PC-9 (cell line): ENCODE measurements at regions not wholly inside any gene's neighbourhood (a gene's known extent, or its start where the extent isn't known, plus 50 kb on each side); places are given as distances from the start of the nearest gene placed in this dataset.

Source experiments
- BruUV-seq: library from RNA; stranded (reverse); fragments of 400-500 nt; replicated peaks from 2 replicates; lab custom pipeline; 2021; lab: Mats Ljungman, UMichigan
- CTCF ChIA-PET: fragments of 300-600 bp; sonication (Branson Sonifier 250); formaldehyde crosslinking; loops from one replicate; lab custom pipeline; 2022; ENCODE audit warnings: antibody characterized with exemption; lab: Charles Lee
- POLR2A ChIA-PET: fragments of 300-600 bp; sonication (Branson Sonifier 250); formaldehyde crosslinking; loops from one replicate; lab custom pipeline; 2022; ENCODE audit warnings: antibody characterized with exemption; ENCODE audit not compliant: unreplicated experiment; lab: Charles Lee
- DNase-seq, 2 experiments: peaks; one replicate each; pipeline versions ENCODE4 v3.0.0 to v3.0.0-alpha.2; 2015 to 2022; ENCODE audit warnings: mixed read lengths in 1 of 2
- H2AFZ ChIP-seq: fragments of 200-600 bp; sonication (generic); 2 replicates; pipeline ENCODE4 v1.8.1; 2017; ENCODE audit warnings: antibody characterized with exemption
- H3F3A ChIP-seq: fragments of 200-600 bp; sonication (generic); 2 replicates; pipeline ENCODE4 v1.8.1; 2017; ENCODE audit warnings: antibody characterized with exemption, mild to moderate bottlenecking, low read depth; ENCODE audit not compliant: insufficient read depth
- H3K27ac ChIP-seq: fragments of 200-600 bp; sonication (generic); 2 replicates; pipeline ENCODE4 v1.6.1; 2016; ENCODE audit warnings: mixed run types
- H3K27me3 ChIP-seq: fragments of 200-600 bp; sonication (generic); 2 replicates; pipeline ENCODE4 v1.6.1; 2016; ENCODE audit warnings: low read depth, mixed run types; ENCODE audit not compliant: insufficient read depth
- H3K36me3 ChIP-seq: fragments of 200-600 bp; sonication (generic); 2 replicates; pipeline ENCODE4 v1.6.1; 2016; ENCODE audit warnings: low read depth, mixed run types
- H3K4me1 ChIP-seq: fragments of 200-600 bp; sonication (generic); replicated peaks from 2 replicates; pipeline ENCODE4 v1.6.1; 2016; ENCODE audit warnings: mixed run types; ENCODE audit not compliant: insufficient read depth
- H3K4me2 ChIP-seq: fragments of 200-600 bp; sonication (generic); 2 replicates; pipeline ENCODE4 v1.6.1; 2017; ENCODE audit warnings: mixed run types
- H3K4me3 ChIP-seq: fragments of 200-600 bp; sonication (generic); 2 replicates; pipeline ENCODE4 v1.6.1; 2016; ENCODE audit warnings: mixed run types
- H3K79me2 ChIP-seq: fragments of 200-600 bp; sonication (generic); 2 replicates; pipeline ENCODE4 v1.6.1; 2017; ENCODE audit warnings: low read depth, mixed run types
- H3K9me2 ChIP-seq: fragments of 200-600 bp; sonication (generic); 2 replicates; pipeline ENCODE4 v1.8.1; 2017; ENCODE audit warnings: mild to moderate bottlenecking; ENCODE audit not compliant: insufficient read depth
- H3K9me3 ChIP-seq: fragments of 200-600 bp; sonication (generic); 2 replicates; pipeline ENCODE4 v1.8.1; 2016; ENCODE audit warnings: low read depth; ENCODE audit not compliant: insufficient read depth
- H4K20me1 ChIP-seq: fragments of 200-600 bp; sonication (generic); 2 replicates; pipeline ENCODE4 v1.8.1; 2017; ENCODE audit not compliant: insufficient read depth
- EZH2 ChIP-seq: fragments of 200-600 bp; sonication (generic); IDR thresholded peaks from 2 replicates; pipeline ENCODE4 v1.8.0; 2017; ENCODE audit warnings: antibody characterized with exemption, low read depth
- intact Hi-C: fragments of 100-400 bp; cut with micrococcal nuclease; formaldehyde crosslinking; loops from one replicate; pipeline ENCODE4 v1.10.0; 2022; ENCODE audit not compliant: unreplicated experiment
- TF ChIP-seq, protein P1 (sequence below): fragments of 200-600 bp; sonication (generic); conservative IDR thresholded peaks from 2 replicates; pipeline ENCODE4 v1.6.1; 2017; ENCODE audit warnings: mixed run types, antibody characterized with exemption, mild to moderate bottlenecking, moderate library complexity

DNA sequence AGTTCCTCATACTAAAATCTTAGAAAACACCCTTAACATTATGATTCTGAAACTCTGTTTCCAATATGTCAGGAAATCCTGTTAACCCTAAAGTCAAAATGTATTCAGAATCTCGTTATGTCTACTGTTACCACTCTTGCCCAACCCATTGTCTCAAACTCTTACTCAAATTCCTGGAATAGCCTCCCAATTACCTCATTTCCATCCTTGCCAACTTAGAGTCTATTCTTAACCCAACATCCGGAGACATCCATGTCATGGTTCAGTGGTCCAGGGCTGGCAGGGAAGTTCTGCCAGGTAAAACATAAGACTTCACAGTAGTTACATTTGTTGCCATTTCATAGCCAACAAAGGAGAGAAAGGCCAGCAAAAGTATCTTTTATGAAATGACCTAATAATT is 593.9 kb downstream of the PYDC2 start:
- no peak for DNase-seq
- H3K27ac ChIP-seq = no peak overlapping the region

DNA sequence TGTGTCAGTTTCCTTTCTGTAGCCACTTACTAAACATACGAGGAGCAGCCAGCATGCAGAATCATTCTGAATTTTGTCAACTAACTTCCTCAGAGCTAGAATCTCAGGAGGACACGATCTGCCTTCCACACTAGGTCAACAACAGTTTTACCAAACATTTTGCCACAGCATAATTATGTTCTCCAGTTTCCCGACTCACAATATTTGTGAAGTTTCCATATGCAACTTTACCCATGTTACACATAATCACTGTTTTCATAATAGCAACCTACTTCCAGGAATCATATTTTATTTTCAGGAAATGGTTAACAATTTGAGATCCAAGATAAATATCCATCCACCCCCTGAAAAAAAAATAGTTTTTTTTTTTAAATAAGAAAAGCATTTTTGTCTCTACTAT is 595.0 kb downstream of the PYDC2 start:
- no TSS peak for BruUV-seq
- ChIA-PET CTCF (no interaction called here), POLR2A (no interaction called here)
- Histone ChIP-seq H3K4me2 (no peak overlapping the region), H3K9me2 (no peaks in the 10 kb centered on the region), H3K27me3 (no peaks in the 10 kb centered on the region), H3K27ac (no peak overlapping the region), H3K79me2 (no peaks in the 10 kb centered on the region), H4K20me1 (no peaks in the 10 kb centered on the region), H3K4me3 (no peak overlapping the region), H3K36me3 (no peaks in the 10 kb centered on the region), H3K9me3 (no peaks in the 10 kb centered on the region), H3F3A (no peaks in the 10 kb centered on the region), H3K4me1 (no peaks in the 10 kb centered on the region), H2AFZ (no peak overlapping the region)
- no peak for DNase-seq
- TF ChIP-seq, protein P1, sequence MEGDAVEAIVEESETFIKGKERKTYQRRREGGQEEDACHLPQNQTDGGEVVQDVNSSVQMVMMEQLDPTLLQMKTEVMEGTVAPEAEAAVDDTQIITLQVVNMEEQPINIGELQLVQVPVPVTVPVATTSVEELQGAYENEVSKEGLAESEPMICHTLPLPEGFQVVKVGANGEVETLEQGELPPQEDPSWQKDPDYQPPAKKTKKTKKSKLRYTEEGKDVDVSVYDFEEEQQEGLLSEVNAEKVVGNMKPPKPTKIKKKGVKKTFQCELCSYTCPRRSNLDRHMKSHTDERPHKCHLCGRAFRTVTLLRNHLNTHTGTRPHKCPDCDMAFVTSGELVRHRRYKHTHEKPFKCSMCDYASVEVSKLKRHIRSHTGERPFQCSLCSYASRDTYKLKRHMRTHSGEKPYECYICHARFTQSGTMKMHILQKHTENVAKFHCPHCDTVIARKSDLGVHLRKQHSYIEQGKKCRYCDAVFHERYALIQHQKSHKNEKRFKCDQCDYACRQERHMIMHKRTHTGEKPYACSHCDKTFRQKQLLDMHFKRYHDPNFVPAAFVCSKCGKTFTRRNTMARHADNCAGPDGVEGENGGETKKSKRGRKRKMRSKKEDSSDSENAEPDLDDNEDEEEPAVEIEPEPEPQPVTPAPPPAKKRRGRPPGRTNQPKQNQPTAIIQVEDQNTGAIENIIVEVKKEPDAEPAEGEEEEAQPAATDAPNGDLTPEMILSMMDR = no peak
- no peak for TF ChIP-seq EZH2
- intact Hi-C loops = no loop called here

More for the DNA sequence above, 593.9 kb downstream of the PYDC2 start:
- no peaks in the 10 kb centered on the region for H3F3A ChIP-seq
- no peaks in the 10 kb centered on the region for H4K20me1 ChIP-seq
- intact Hi-C loops = no loop called here
- no peaks in the 10 kb centered on the region for H3K9me2 ChIP-seq
- H3K4me3 ChIP-seq = no peak overlapping the region
- TF ChIP-seq, protein P1 = no peak
- TF ChIP-seq EZH2 = no peak
- BruUV-seq = no TSS peak
- no peaks in the 10 kb centered on the region; the same call in 1 of the 2 replicates for H3K9me3 ChIP-seq
- H3K27me3 ChIP-seq = no peaks in the 10 kb centered on the region
- no peaks in the 10 kb centered on the region for H3K79me2 ChIP-seq
- H3K4me1 ChIP-seq = no peaks in the 10 kb centered on the region
- no peak overlapping the region for H2AFZ ChIP-seq
- no peaks in the 10 kb centered on the region for H3K36me3 ChIP-seq
- POLR2A ChIA-PET = no interaction called here
- H3K4me2 ChIP-seq = no peak overlapping the region
- CTCF ChIA-PET = no interaction called here

DNA sequence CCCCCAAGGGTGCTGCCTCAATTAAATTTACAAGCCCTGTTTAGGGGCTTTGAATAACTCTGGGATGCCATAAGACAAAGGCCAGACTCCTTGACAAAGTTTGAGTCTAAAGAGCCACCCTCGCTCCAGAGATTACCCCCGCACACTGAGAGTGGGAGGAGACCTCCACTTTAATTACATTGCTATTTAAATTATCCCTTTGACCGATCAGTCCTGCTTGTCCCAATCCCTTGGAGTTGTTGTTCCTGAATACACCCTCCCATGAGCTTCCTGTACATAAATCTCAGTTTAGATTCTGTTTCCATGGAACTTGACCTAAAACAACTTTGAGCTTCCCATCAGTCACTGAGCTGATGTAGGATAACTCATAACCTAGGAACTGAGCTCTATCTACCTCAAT is 596.3 kb downstream of the PYDC2 start:
- Histone ChIP-seq H3K27me3 (no peaks in the 10 kb centered on the region), H3K9me2 (no peaks in the 10 kb centered on the region), H3K36me3 (no peaks in the 10 kb centered on the region), H3K4me2 (no peak overlapping the region), H4K20me1 (no peaks in the 10 kb centered on the region), H3K4me3 (no peak overlapping the region), H3K4me1 (no peaks in the 10 kb centered on the region), H2AFZ (no peak overlapping the region), H3K27ac (no peak overlapping the region), H3K9me3 (no peaks in the 10 kb centered on the region), H3K79me2 (no peaks in the 10 kb centered on the region), H3F3A (no peaks in the 10 kb centered on the region)
- BruUV-seq = no TSS peak
- DNase-seq = no peak
- ChIA-PET CTCF (no interaction called here), POLR2A (no interaction called here)
- no peak for TF ChIP-seq EZH2
- TF ChIP-seq, protein P1 = no peak
- intact Hi-C loops = no loop called here
